Fibroblast of skin of right quadriceps (primary cell): ENCODE measurements at regions not wholly inside any gene's neighbourhood (a gene's known extent, or its start where the extent isn't known, plus 50 kb on each side); places are given as distances from the start of the nearest gene placed in this dataset.

ENCODE experiments used
- DNase-seq: peaks from one replicate; pipeline ENCODE4 v3.0.0-alpha.2; 2013

- DNase-seq: no peak
Measured at GRCh38 chrX:38856670-38857265, 55.5 kb downstream of the MID1IP1 start.

- DNase-seq: no peak
Measured at GRCh38 chrX:38857736-38858523, 56.7 kb downstream of the MID1IP1 start.

- DNase-seq: peak; percentile 12
Measured at GRCh38 chrX:38859602-38860001, 58.3 kb downstream of the MID1IP1 start.

GRCh38 chrX:38860106-38861013 lies 59.1 kb downstream of the MID1IP1 start:
- no peak for DNase-seq

GRCh38 chrX:38861489-38861888 lies 60.2 kb downstream of the MID1IP1 start:
- DNase-seq: no peak

GRCh38 chrX:38862100-38862499 lies 60.8 kb downstream of the MID1IP1 start:
- DNase-seq: no peak

- DNase-seq: no peak
Measured at GRCh38 chrX:38864165-38864564, 62.9 kb downstream of the MID1IP1 start.

- no peak for DNase-seq
Measured at GRCh38 chrX:38868321-38868720, 67.1 kb downstream of the MID1IP1 start.

- peak; percentile 66 for DNase-seq
Measured at GRCh38 chrX:38868941-38869401, 67.7 kb downstream of the MID1IP1 start.

GRCh38 chrX:38870361-38870895 lies 69.2 kb downstream of the MID1IP1 start:
- no peak for DNase-seq

- DNase-seq: peak; percentile 20
Measured at GRCh38 chrX:38871129-38872029, 70.1 kb downstream of the MID1IP1 start.

- DNase-seq: no peak
Measured at GRCh38 chrX:38877366-38877765, 76.1 kb downstream of the MID1IP1 start.

- DNase-seq: no peak
Measured at GRCh38 chrX:38878641-38879340, 77.5 kb downstream of the MID1IP1 start.

GRCh38 chrX:38879631-38880220 lies 78.5 kb downstream of the MID1IP1 start:
- no peak for DNase-seq

GRCh38 chrX:38880296-38880854 lies 79.1 kb downstream of the MID1IP1 start:
- DNase-seq: peak; percentile 16

GRCh38 chrX:38881066-38881465 lies 79.8 kb downstream of the MID1IP1 start:
- DNase-seq: no peak

- DNase-seq: no peak
Measured at GRCh38 chrX:38881727-38882126, 80.5 kb downstream of the MID1IP1 start.

- peak; percentile 86 for DNase-seq
Measured at GRCh38 chrX:38882894-38883626, 81.8 kb downstream of the MID1IP1 start.

GRCh38 chrX:38886112-38886511 lies 84.9 kb downstream of the MID1IP1 start:
- DNase-seq: no peak

GRCh38 chrX:38887222-38887621 lies 86.0 kb downstream of the MID1IP1 start:
- DNase-seq: no peak
